ENCODE measurements at regions not wholly inside any gene's neighbourhood (a gene's known extent, or its start where the extent isn't known, plus 50 kb on each side); places are given as distances from the start of the nearest gene placed in this dataset.

GRCh38 chr16:76639685-76640289, 362.6 kb downstream of the CNTNAP4 start:
- H3K27me3 ChIP-seq: no peaks in the 10 kb centered on the region
- no peaks in the 10 kb centered on the region for H3K79me2 ChIP-seq
- H2AFZ ChIP-seq: no peak overlapping the region
- H3K36me3 ChIP-seq (replicated peaks; ENCODE audit: insufficient read depth, low read depth): no peaks in the 10 kb centered on the region
- no peak overlapping the region for H3K4me3 ChIP-seq
- DNase-seq (ENCODE audit: low spot score): peak; percentile 67
- no peaks in the 10 kb centered on the region for H3K9me2 ChIP-seq (replicated peaks; ENCODE audit: insufficient read depth)
- H3K9me3 ChIP-seq (ENCODE audit: low read depth): no peaks in the 10 kb centered on the region
- no peak overlapping the region for H3K4me2 ChIP-seq
- no peaks in the 10 kb centered on the region for H4K20me1 ChIP-seq (ENCODE audit: insufficient read depth, poor library complexity, severe bottlenecking)
- H3K27ac ChIP-seq: no peak overlapping the region
- TF ChIP-seq EZH2phosphoT487 (IDR thresholded peaks at IDR 0.05; ENCODE audit: low read depth, severe bottlenecking, unreplicated experiment): no peak
- TF ChIP-seq EZH2 (IDR thresholded peaks at IDR 0.05; ENCODE audit: borderline replicate concordance): no peak
- TF ChIP-seq CTCF (IDR thresholded peaks at IDR 0.05; ENCODE audit: poor library complexity): peak; percentile 49
- WGBS (ENCODE audit: low lambda C conversion rate, missing lambda C conversion rate): 59% methylated on average over 10 of the region's 10 CpGs
- H3K4me1 ChIP-seq (ENCODE audit: insufficient read depth): no peaks in the 10 kb centered on the region

- Histone ChIP-seq H3K4me1 (ENCODE audit: insufficient read depth) (no peaks in the 10 kb centered on the region), H3K9me2 (replicated peaks; ENCODE audit: insufficient read depth) (no peaks in the 10 kb centered on the region), H3K27me3 (no peaks in the 10 kb centered on the region), H3K79me2 (no peaks in the 10 kb centered on the region), H3K36me3 (replicated peaks; ENCODE audit: insufficient read depth, low read depth) (no peaks in the 10 kb centered on the region), H3K27ac (no peak overlapping the region), H2AFZ (no peak overlapping the region), H3K9me3 (ENCODE audit: low read depth) (no peaks in the 10 kb centered on the region), H4K20me1 (ENCODE audit: insufficient read depth, poor library complexity, severe bottlenecking) (no peaks in the 10 kb centered on the region), H3K4me2 (no peak overlapping the region), H3K4me3 (no peak overlapping the region)
- 83% methylated on average over 3 of the region's 3 CpGs for WGBS (ENCODE audit: low lambda C conversion rate, missing lambda C conversion rate)
- TF ChIP-seq CTCF (IDR thresholded peaks at IDR 0.05; ENCODE audit: poor library complexity) (no peak), EZH2phosphoT487 (IDR thresholded peaks at IDR 0.05; ENCODE audit: low read depth, severe bottlenecking, unreplicated experiment) (no peak), EZH2 (IDR thresholded peaks at IDR 0.05; ENCODE audit: borderline replicate concordance) (no peak)
- no peak for DNase-seq (ENCODE audit: low spot score)
These were observed 373.4 kb downstream of the CNTNAP4 start for GRCh38 chr16:76650582-76650981.

GRCh38 chr16:76653390-76654026, 376.3 kb downstream of the CNTNAP4 start:
- Histone ChIP-seq H3K27ac (no peak overlapping the region), H2AFZ (no peak overlapping the region), H3K4me2 (no peak overlapping the region), H3K36me3 (replicated peaks; ENCODE audit: insufficient read depth, low read depth) (no peaks in the 10 kb centered on the region), H4K20me1 (ENCODE audit: insufficient read depth, poor library complexity, severe bottlenecking) (no peaks in the 10 kb centered on the region), H3K27me3 (no peaks in the 10 kb centered on the region), H3K4me3 (no peak overlapping the region), H3K9me3 (ENCODE audit: low read depth) (no peaks in the 10 kb centered on the region), H3K9me2 (replicated peaks; ENCODE audit: insufficient read depth) (no peaks in the 10 kb centered on the region), H3K4me1 (ENCODE audit: insufficient read depth) (no peaks in the 10 kb centered on the region), H3K79me2 (no peaks in the 10 kb centered on the region)
- peak; percentile 85 for DNase-seq (ENCODE audit: low spot score)
- peak; percentile 84 for TF ChIP-seq CTCF (IDR thresholded peaks at IDR 0.05; ENCODE audit: poor library complexity)
- no peak for TF ChIP-seq EZH2phosphoT487 (IDR thresholded peaks at IDR 0.05; ENCODE audit: low read depth, severe bottlenecking, unreplicated experiment)
- TF ChIP-seq EZH2 (IDR thresholded peaks at IDR 0.05; ENCODE audit: borderline replicate concordance): no peak
- WGBS (ENCODE audit: low lambda C conversion rate, missing lambda C conversion rate): 0% methylated on average over 3 of the region's 3 CpGs

Measured in hepatocyte (in vitro differentiated cells).